ENCODE measurements at regions not wholly inside any gene's neighbourhood (a gene's known extent, or its start where the extent isn't known, plus 50 kb on each side); places are given as distances from the start of the nearest gene placed in this dataset.

DNA sequence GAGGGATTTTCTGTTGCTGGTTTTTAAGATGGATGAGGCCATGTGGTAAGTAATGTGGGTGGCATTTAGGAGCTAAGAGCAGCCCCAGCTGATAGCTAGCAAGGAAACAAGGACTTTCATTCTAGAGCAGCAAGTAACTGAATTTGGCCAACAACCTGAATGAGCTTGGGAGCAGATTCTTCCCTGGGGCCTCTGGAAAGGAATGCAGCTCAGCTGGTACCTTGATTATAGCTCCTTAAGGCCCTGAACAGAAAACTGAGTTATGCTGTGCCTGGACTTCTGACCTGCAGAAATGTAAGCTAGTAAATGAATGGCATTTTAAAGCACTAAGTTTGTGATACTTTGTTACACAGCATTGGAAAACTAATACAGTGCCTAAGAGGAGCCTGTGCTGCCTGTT lies 565.5 kb downstream of the PDCD6IP start:
- H3K4me1 ChIP-seq (ENCODE audit: control insufficient read depth in 3 of 3, insufficient read depth in 2 of 3, low read depth in 1 of 3, low read length in 2 of 3) = peaks cover 0 to 18% (median 0%) of the 10 kb centered on the region in 3 donors
- no peaks in the 10 kb centered on the region for H3K27me3 ChIP-seq (ENCODE audit: control insufficient read depth in 3 of 3, insufficient read depth in 3 of 3, low read length in 3 of 3)
- peak overlapping the region in 1 of 3 donors; percentile 41 for H3K27ac ChIP-seq (ENCODE audit: low read depth in 1 of 3, low read length in 2 of 3)
- no peak overlapping the region for H3K4me3 ChIP-seq (ENCODE audit: low read depth in 1 of 3, low read length in 3 of 3)
- peaks cover 0 to 3% of the 10 kb centered on the region in 2 donors for H3K9me3 ChIP-seq (ENCODE audit: control insufficient read depth in 2 of 2, insufficient read depth in 1 of 2, low read depth in 1 of 2, low read length in 1 of 2)
- H3K36me3 ChIP-seq (ENCODE audit: control insufficient read depth in 3 of 3, insufficient read depth in 2 of 3, low read depth in 1 of 3, low read length in 3 of 3) = no peaks in the 10 kb centered on the region
- DNase-seq = peak; percentile 41 to 42
- no peak for FAIRE-seq

DNA sequence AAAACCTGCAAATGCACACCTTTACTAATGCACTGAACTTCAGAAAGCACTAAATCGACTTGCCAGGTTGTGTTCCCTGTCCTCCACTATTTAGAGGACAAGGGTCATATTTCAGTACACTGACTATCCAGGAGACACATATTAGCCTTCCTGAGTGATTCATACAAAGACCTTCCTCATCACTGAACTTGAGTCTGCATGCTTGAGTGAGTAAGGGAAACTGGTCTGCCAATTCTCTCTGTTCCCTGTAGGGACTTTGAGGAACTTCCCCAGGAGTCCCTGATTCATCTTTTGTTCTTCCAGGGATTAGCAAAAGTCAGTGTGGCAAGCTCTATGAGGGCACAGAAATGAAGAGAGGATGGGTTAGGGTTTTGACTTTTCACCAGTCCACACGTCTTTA lies 565.9 kb downstream of the PDCD6IP start:
- Histone ChIP-seq H3K27me3 (ENCODE audit: control insufficient read depth in 3 of 3, insufficient read depth in 3 of 3, low read length in 3 of 3) (no peaks in the 10 kb centered on the region), H3K36me3 (ENCODE audit: control insufficient read depth in 3 of 3, insufficient read depth in 2 of 3, low read depth in 1 of 3, low read length in 3 of 3) (no peaks in the 10 kb centered on the region), H3K9me3 (ENCODE audit: control insufficient read depth in 2 of 2, insufficient read depth in 1 of 2, low read depth in 1 of 2, low read length in 1 of 2) (peaks cover 0 to 3% of the 10 kb centered on the region in 2 donors), H3K4me3 (ENCODE audit: low read depth in 1 of 3, low read length in 3 of 3) (no peak overlapping the region), H3K27ac (ENCODE audit: low read depth in 1 of 3, low read length in 2 of 3) (peak overlapping the region in 1 of 3 donors; percentile 66), H3K4me1 (ENCODE audit: control insufficient read depth in 3 of 3, insufficient read depth in 2 of 3, low read depth in 1 of 3, low read length in 2 of 3) (peaks cover 0 to 13% (median 0%) of the 10 kb centered on the region in 3 donors)
- WGBS, 3 donors = 39 to 55% (median 46%) methylated on average over 2 of the region's 2 CpGs
- DNase-seq = peak; percentile 47 to 83
- no peak for FAIRE-seq

DNA sequence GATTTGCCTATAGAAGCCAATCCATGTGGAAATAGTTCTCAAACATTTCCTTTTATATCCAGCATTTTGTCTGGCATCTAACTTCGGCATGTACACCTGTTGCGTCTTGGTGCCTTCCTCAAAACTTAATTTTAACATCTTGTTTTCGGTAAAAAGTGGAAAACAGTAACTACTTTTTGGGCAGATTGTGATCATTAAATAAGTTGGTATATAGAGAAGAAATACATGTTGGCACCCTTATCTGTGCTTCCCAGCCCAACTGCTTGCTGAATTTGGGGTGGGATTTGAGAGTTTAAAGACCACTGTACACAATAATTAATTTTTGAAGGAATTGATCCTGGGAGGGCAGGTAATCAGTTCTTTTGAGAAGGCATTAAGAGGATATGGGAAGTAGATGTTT lies 566.8 kb downstream of the PDCD6IP start:
- Histone ChIP-seq H3K27ac (ENCODE audit: low read depth in 1 of 3, low read length in 2 of 3) (no peak overlapping the region), H3K9me3 (ENCODE audit: control insufficient read depth in 2 of 2, insufficient read depth in 1 of 2, low read depth in 1 of 2, low read length in 1 of 2) (peaks cover 0 to 3% of the 10 kb centered on the region in 2 donors), H3K36me3 (ENCODE audit: control insufficient read depth in 3 of 3, insufficient read depth in 2 of 3, low read depth in 1 of 3, low read length in 3 of 3) (no peaks in the 10 kb centered on the region), H3K4me3 (ENCODE audit: low read depth in 1 of 3, low read length in 3 of 3) (no peak overlapping the region), H3K27me3 (ENCODE audit: control insufficient read depth in 3 of 3, insufficient read depth in 3 of 3, low read length in 3 of 3) (no peaks in the 10 kb centered on the region), H3K4me1 (ENCODE audit: control insufficient read depth in 3 of 3, insufficient read depth in 2 of 3, low read depth in 1 of 3, low read length in 2 of 3) (peaks cover 0 to 10% (median 0%) of the 10 kb centered on the region in 3 donors)
- WGBS, 3 donors = 94 to 98% (median 95%) methylated on average over 3 of the region's 3 CpGs
- no peak for DNase-seq
- no peak for FAIRE-seq

DNA sequence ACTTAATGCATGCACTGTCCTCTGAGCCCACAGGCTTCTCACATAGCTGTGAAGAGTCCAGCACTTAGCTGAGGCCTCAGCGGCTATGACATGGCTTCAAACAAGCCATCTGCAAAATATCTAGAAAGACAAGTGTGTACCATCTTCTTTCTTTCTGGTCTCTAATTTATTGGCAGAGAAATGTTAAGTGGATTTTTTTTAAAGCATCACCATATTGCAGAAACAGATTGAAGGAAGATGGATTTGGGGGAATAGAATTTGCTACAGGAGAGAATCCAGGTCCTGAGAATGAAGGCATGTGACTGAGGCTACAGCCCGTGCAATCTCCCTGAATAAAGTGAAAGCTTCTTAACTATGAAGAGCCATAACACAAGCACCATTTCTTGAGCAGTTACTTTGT lies 567.3 kb downstream of the PDCD6IP start:
- 75 to 98% (median 79%) methylated on average over 2 of the region's 2 CpGs for WGBS, 3 donors
- Histone ChIP-seq H3K9me3 (ENCODE audit: control insufficient read depth in 2 of 2, insufficient read depth in 1 of 2, low read depth in 1 of 2, low read length in 1 of 2) (peaks cover 0 to 3% of the 10 kb centered on the region in 2 donors), H3K4me3 (ENCODE audit: low read depth in 1 of 3, low read length in 3 of 3) (no peak overlapping the region), H3K36me3 (ENCODE audit: control insufficient read depth in 3 of 3, insufficient read depth in 2 of 3, low read depth in 1 of 3, low read length in 3 of 3) (no peaks in the 10 kb centered on the region), H3K27ac (ENCODE audit: low read depth in 1 of 3, low read length in 2 of 3) (no peak overlapping the region), H3K4me1 (ENCODE audit: control insufficient read depth in 3 of 3, insufficient read depth in 2 of 3, low read depth in 1 of 3, low read length in 2 of 3) (peaks cover 0 to 10% (median 0%) of the 10 kb centered on the region in 3 donors), H3K27me3 (ENCODE audit: control insufficient read depth in 3 of 3, insufficient read depth in 3 of 3, low read length in 3 of 3) (no peaks in the 10 kb centered on the region)
- FAIRE-seq = no peak
- DNase-seq = no peak

DNA sequence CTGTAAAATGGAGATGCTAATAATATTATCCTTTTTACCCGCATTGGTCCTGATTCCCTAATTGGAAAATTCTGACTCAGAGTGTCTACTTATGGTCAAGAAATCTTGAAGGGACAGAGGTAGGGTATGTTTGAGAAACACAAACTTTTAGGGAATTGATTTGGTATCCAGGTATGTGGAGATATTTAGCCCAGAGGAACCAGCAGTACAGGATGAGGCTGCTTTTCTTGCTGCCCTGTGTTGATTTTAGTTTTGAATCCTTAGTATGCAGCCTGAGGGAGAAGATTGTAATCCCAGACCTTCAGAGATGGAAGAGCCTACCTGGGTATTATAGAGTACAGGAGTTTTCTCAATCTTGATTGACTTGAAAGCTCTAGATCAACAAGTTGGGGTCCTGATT lies 569.1 kb downstream of the PDCD6IP start:
- FAIRE-seq (no peak), DNase-seq (no peak)
- no peak overlapping the region for H3K27ac ChIP-seq (ENCODE audit: low read depth in 1 of 3, low read length in 2 of 3)
- peaks cover 0 to 10% (median 0%) of the 10 kb centered on the region in 3 donors for H3K4me1 ChIP-seq (ENCODE audit: control insufficient read depth in 3 of 3, insufficient read depth in 2 of 3, low read depth in 1 of 3, low read length in 2 of 3)
- WGBS, 3 donors = 92% methylated on average over 1 of the region's 1 CpG
- H3K4me3 ChIP-seq (ENCODE audit: low read depth in 1 of 3, low read length in 3 of 3) = no peak overlapping the region
- no peaks in the 10 kb centered on the region for H3K27me3 ChIP-seq (ENCODE audit: control insufficient read depth in 3 of 3, insufficient read depth in 3 of 3, low read length in 3 of 3)
- H3K9me3 ChIP-seq (ENCODE audit: control insufficient read depth in 2 of 2, insufficient read depth in 1 of 2, low read depth in 1 of 2, low read length in 1 of 2) = peaks cover 0 to 3% of the 10 kb centered on the region in 2 donors
- no peaks in the 10 kb centered on the region for H3K36me3 ChIP-seq (ENCODE audit: control insufficient read depth in 3 of 3, insufficient read depth in 2 of 3, low read depth in 1 of 3, low read length in 3 of 3)

DNA sequence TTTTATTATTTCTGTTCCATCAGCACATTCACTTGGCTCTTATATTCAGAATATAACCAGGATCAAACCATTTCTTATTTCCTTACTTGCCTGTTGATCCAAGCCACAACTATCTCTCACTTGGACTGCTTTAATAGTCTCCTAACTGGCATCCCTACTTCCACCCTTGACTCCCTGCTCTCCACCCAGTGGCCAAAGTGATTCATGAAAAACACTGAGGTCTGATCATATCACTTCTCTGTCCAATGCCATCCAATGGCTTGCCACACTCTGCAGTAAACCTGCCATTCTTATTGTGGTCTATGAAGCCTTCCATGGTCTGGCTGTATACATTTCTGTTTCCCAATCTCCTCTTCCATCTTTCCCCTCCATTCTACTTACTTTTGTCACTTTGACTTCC lies 576.1 kb downstream of the PDCD6IP start:
- no peaks in the 10 kb centered on the region for H3K36me3 ChIP-seq (ENCODE audit: control insufficient read depth in 3 of 3, insufficient read depth in 2 of 3, low read depth in 1 of 3, low read length in 3 of 3)
- no peak for FAIRE-seq
- H3K4me3 ChIP-seq (ENCODE audit: low read depth in 1 of 3, low read length in 3 of 3) = no peak overlapping the region

DNA sequence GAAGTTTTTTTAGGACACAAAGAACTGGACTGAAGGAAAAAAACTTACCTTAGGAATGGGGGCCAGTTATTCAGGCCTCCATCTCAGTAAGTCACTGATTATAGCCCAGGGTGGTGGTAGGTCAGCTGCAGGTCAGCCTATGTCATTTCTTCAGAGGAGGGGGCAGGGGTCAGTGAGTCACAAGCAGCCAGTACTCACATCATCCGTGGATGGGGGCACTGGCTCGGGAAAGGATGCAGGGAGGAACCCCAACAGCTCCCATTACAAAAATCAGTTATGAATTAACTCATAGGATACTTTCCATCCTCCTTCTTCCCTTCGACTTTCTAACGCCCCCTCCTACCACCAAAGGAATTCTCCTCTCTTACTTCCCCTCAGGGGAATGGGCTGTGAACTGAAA lies 578.3 kb downstream of the PDCD6IP start:
- 78 to 98% (median 86%) methylated on average over 4 of the region's 4 CpGs for WGBS, 3 donors
- H3K4me3 ChIP-seq (ENCODE audit: low read depth in 1 of 3, low read length in 3 of 3) = no peak overlapping the region
- H3K36me3 ChIP-seq (ENCODE audit: control insufficient read depth in 3 of 3, insufficient read depth in 2 of 3, low read depth in 1 of 3, low read length in 3 of 3) = no peaks in the 10 kb centered on the region
- DNase-seq = no peak
- peaks cover 0 to 4% (median 2%) of the 10 kb centered on the region in 3 donors for H3K4me1 ChIP-seq (ENCODE audit: control insufficient read depth in 3 of 3, insufficient read depth in 2 of 3, low read depth in 1 of 3, low read length in 2 of 3)
- FAIRE-seq = no peak
- no peaks in the 10 kb centered on the region for H3K27me3 ChIP-seq (ENCODE audit: control insufficient read depth in 3 of 3, insufficient read depth in 3 of 3, low read length in 3 of 3)
- no peaks in the 10 kb centered on the region for H3K9me3 ChIP-seq (ENCODE audit: control insufficient read depth in 2 of 2, insufficient read depth in 1 of 2, low read depth in 1 of 2, low read length in 1 of 2)
- H3K27ac ChIP-seq (ENCODE audit: low read depth in 1 of 3, low read length in 2 of 3) = no peak overlapping the region

More for the DNA sequence above, 576.1 kb downstream of the PDCD6IP start:
- Histone ChIP-seq H3K27me3 (ENCODE audit: control insufficient read depth in 3 of 3, insufficient read depth in 3 of 3, low read length in 3 of 3) (no peaks in the 10 kb centered on the region), H3K27ac (ENCODE audit: low read depth in 1 of 3, low read length in 2 of 3) (no peak overlapping the region), H3K4me1 (ENCODE audit: control insufficient read depth in 3 of 3, insufficient read depth in 2 of 3, low read depth in 1 of 3, low read length in 2 of 3) (peaks cover 0 to 4% (median 0%) of the 10 kb centered on the region in 3 donors), H3K9me3 (ENCODE audit: control insufficient read depth in 2 of 2, insufficient read depth in 1 of 2, low read depth in 1 of 2, low read length in 1 of 2) (no peaks in the 10 kb centered on the region)
- no peak for DNase-seq

DNA sequence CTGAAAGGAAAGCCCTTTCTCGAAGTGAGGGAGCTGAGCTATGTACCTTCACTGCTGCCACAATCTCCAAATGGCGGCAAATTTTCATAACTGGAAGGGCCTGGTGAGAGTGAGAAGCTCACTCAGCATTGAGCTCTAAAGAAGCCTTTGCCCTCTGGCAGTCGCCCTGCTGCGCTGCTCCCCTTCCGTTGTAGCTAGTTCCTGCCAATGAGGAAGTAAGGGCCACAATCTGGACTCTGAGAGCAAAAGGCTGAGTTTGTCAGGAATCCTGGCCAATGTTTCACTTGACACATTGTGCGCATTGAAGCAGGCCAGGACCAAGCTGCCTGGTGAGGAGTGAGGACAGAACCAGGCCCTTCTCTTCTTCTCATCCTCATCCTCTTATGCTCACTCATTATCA lies 579.5 kb downstream of the PDCD6IP start:
- no peaks in the 10 kb centered on the region for H3K9me3 ChIP-seq (ENCODE audit: control insufficient read depth in 2 of 2, insufficient read depth in 1 of 2, low read depth in 1 of 2, low read length in 1 of 2)
- peaks cover 0 to 10% (median 2%) of the 10 kb centered on the region in 3 donors for H3K4me1 ChIP-seq (ENCODE audit: control insufficient read depth in 3 of 3, insufficient read depth in 2 of 3, low read depth in 1 of 3, low read length in 2 of 3)
- peak; percentile 72 to 96 for DNase-seq
- FAIRE-seq = no peak
- 21 to 60% (median 24%) methylated on average over 6 of the region's 6 CpGs for WGBS, 3 donors
- H3K4me3 ChIP-seq (ENCODE audit: low read depth in 1 of 3, low read length in 3 of 3) = no peak overlapping the region
- no peaks in the 10 kb centered on the region for H3K36me3 ChIP-seq (ENCODE audit: control insufficient read depth in 3 of 3, insufficient read depth in 2 of 3, low read depth in 1 of 3, low read length in 3 of 3)
- H3K27ac ChIP-seq (ENCODE audit: low read depth in 1 of 3, low read length in 2 of 3) = peak overlapping the region in 2 of 3 donors; percentile 8 to 40
- H3K27me3 ChIP-seq (ENCODE audit: control insufficient read depth in 3 of 3, insufficient read depth in 3 of 3, low read length in 3 of 3) = no peaks in the 10 kb centered on the region

DNA sequence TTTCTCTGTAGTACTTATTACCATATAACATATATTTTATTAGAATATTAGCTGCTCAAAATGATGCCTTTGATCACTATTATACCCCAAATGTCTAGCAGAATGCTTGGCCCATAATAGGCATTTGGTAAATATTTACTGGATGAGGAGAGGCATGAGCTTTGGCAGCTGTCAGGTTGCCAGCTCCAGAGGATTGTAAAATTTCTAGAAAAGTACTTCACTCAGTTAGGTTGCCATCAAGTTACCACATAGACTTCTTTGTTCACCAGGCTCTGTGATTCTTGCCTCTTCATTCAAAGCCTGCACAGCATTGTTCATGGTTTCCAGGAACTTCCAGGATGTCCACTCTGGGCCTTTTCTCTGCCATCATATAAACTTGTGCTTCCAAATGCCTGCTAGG lies 582.8 kb downstream of the PDCD6IP start:
- FAIRE-seq = no peak
- DNase-seq = no peak
- H3K27ac ChIP-seq (ENCODE audit: low read depth in 1 of 3, low read length in 2 of 3) = no peak overlapping the region

More for the DNA sequence above, 582.8 kb downstream of the PDCD6IP start:
- Histone ChIP-seq H3K4me3 (ENCODE audit: low read depth in 1 of 3, low read length in 3 of 3) (no peak overlapping the region), H3K27me3 (ENCODE audit: control insufficient read depth in 3 of 3, insufficient read depth in 3 of 3, low read length in 3 of 3) (no peaks in the 10 kb centered on the region), H3K4me1 (ENCODE audit: control insufficient read depth in 3 of 3, insufficient read depth in 2 of 3, low read depth in 1 of 3, low read length in 2 of 3) (peaks cover 0 to 10% (median 2%) of the 10 kb centered on the region in 3 donors), H3K36me3 (ENCODE audit: control insufficient read depth in 3 of 3, insufficient read depth in 2 of 3, low read depth in 1 of 3, low read length in 3 of 3) (no peaks in the 10 kb centered on the region), H3K9me3 (ENCODE audit: control insufficient read depth in 2 of 2, insufficient read depth in 1 of 2, low read depth in 1 of 2, low read length in 1 of 2) (no peaks in the 10 kb centered on the region)

Measured in small intestine (tissue), 7 donors.